ENCODE measurements at regions not wholly inside any gene's neighbourhood (a gene's known extent, or its start where the extent isn't known, plus 50 kb on each side); places are given as distances from the start of the nearest gene placed in this dataset.

- no peak for TF ChIP-seq YY1 (IDR thresholded peaks at IDR 0.05; ENCODE audit: low read depth, low read length)
- no peak for TF ChIP-seq CTCF (IDR thresholded peaks at IDR 0.05; ENCODE audit: control extremely low read depth in 1 of 3, insufficient read depth in 1 of 3, low read depth in 1 of 3, low read length in 3 of 3)
- TF ChIP-seq POLR2A (IDR thresholded peaks at IDR 0.05; ENCODE audit: control extremely low read depth in 1 of 2, low read depth in 2 of 2, low read length in 2 of 2) = no peak
- TF ChIP-seq TBP (IDR thresholded peaks at IDR 0.05; ENCODE audit: low read depth, low read length) = no peak
- TF ChIP-seq SP2 (IDR thresholded peaks at IDR 0.05; ENCODE audit: low read length) = no peak
- no peak for TF ChIP-seq EZH2 (IDR thresholded peaks at IDR 0.05; ENCODE audit: low read depth, low read length, severe bottlenecking)
- TF ChIP-seq SRF (IDR thresholded peaks at IDR 0.05; ENCODE audit: low read depth, low read length) = no peak
- TF ChIP-seq SIN3A (conservative IDR thresholded peaks at IDR 0.05 in 1 of 2, IDR thresholded peaks at IDR 0.05 in 1 of 2; ENCODE audit: low read depth in 1 of 2, low read length in 2 of 2) = no peak
- no peak for TF ChIP-seq SP4 (IDR thresholded peaks at IDR 0.05; ENCODE audit: low read length)
- no peak for TF ChIP-seq POLR2AphosphoS5 (IDR thresholded peaks at IDR 0.05; ENCODE audit: low read depth, low read length)
- TF ChIP-seq JUN (IDR thresholded peaks at IDR 0.05; ENCODE audit: low read depth, low read length) = no peak
- no peak for TF ChIP-seq CBX5 (IDR thresholded peaks at IDR 0.05; ENCODE audit: low read depth, low read length)
Observed at GRCh38 chr11:87812571-87813365, 362.5 kb downstream of the RAB38 start.
